HG02759 (cell line): ENCODE measurements at regions not wholly inside any gene's neighbourhood (a gene's known extent, or its start where the extent isn't known, plus 50 kb on each side); places are given as distances from the start of the nearest gene placed in this dataset.
"Not testable (repeated sequence)": the region's sequence is repeated elsewhere in the genome, so short reads cannot be mapped to it uniquely, and the experiment has no call there.

ENCODE experiments used
- ATAC-seq: cut with Tn5 transposase; IDR thresholded peaks from one replicate; pipeline ENCODE4 v1.9.1; 2021; ENCODE audit warnings: mild to moderate bottlenecking, moderate library complexity; ENCODE audit not compliant: unreplicated experiment

DNA sequence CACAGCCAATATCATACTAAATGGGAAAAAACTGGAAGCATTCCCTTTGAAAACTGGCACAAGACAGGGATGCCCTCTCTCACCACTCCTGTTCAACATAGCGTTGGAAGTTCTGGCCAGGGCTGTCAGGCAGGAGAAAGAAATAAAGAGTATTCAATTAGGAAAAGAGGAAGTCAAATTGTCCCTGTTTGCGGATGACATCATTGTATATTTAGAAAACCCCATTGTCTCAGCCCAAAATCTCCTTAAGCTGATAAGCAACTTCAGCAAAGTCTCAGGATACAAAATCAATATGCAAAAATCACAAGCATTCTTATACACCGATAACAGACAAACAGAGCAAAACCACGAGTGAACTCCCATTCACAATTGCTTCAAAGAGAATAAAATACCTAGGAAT, 283.4 kb downstream of the TSN start:
- not testable (repeated sequence) for ATAC-seq

DNA sequence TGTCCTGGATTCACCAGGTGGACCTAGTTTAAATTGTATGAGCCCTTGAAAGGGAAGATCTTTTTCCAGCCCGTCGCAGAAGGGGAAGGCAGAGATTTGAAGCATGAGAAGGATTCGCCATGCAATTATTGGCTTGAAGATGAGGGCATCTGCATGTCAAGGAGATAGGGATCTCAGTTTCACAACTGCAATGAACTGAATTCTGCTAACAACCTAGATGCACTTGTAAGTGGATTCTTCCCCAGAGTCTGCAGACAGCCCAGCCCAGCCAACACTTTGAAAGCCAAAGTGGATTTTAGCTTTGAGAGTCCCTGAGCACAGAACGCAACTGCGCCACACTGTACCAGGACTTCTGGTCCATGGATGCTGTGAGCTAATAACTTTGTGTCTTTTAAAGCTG, 286.0 kb downstream of the TSN start:
- ATAC-seq = no peak

DNA sequence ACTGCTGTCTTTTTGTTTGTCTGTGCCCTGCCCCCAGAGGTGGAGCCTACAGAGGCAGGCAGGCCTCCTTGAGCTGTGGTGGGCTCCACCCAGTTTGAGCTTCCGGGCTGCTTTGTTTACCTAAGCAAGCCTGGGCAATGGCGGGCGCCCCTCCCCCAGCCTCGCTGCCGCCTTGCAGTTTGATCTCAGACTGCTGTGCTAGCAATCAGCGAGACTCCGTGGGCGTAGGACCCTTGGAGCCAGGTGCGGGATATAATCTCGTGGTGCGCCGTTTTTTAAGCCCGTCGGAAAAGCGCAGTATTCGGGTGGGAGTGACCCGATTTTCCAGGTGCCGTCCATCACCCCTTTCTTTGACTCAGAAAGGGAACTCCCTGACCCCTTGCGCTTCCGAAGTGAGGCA, 296.2 kb downstream of the TSN start:
- ATAC-seq = not testable (repeated sequence)

DNA sequence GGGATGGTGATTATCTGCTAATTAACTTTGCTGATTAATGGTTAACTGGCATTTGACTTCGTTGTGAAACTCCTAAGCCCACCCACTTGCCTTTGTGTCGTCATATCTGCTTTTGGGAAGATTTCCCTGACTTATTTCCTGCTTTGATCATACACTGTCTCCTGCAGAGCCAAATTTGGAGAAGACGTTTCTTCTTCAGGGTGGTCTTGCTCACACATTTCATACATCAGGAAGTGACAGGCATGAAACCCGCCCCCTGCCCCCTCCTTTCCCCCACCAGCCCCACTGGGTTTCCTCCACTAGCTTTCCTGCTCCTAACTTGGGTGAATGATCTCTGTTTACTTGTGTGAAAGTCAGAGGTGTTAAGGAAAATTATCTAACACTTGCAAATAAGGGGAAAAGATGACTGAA, 300.1 kb downstream of the TSN start:
- ATAC-seq = no peak

DNA sequence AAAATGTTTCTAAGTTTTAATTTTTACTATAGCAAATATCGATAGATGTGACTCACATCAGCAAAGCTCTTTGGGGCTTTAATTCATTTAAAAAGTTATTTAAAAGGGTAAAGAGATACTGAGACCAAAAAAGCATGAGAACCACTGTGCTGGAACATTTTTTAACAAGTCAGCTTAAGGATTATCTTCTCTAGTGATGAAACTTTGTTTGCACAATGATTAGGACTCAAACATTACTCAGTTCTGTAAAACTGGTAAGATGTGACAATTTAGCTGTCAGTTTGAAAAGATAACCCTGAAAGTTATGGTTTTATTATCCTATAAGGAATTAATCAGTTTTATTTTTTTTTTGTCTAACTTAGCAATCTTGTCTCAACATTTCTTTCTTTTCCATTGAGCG, 301.4 kb downstream of the TSN start:
- ATAC-seq = no peak

DNA sequence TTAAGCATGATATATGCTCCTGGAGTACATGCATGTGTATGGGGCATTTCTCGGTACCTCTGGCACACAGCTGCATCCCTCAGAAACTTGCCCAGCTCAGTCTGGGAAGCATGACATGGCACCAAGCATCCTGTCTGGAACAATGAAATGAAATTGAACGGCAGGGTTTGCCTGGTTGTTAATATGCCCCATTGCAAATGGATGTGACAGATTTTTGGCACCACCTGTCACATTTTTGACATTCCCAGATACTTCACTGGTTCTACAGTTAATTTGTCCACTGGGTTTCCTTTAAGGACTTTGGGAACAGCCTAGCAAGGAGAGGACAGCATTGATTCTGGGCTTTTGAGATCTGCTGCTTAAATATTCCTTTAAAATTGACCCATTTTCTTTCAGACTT, 305.8 kb downstream of the TSN start:
- no peak for ATAC-seq

DNA sequence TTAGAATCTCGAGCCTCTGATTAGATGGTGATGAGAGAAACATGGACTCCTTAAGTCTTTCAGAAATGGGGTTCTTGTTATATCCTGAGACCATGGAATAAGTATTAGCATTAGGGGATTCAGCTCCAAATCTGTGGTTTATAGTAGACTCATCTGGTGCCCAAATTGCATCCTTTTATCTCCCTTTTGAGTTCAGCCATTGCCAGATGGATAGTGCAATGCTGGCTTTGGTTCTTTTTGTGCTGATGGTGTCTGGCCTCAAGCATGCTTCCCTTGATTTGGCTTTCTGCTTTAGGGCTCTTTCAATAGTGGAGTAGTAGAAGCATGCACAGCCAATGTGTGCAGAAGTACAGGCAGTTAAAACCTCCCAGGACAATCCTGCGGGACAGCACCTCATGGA, 306.4 kb downstream of the TSN start:
- no peak for ATAC-seq

DNA sequence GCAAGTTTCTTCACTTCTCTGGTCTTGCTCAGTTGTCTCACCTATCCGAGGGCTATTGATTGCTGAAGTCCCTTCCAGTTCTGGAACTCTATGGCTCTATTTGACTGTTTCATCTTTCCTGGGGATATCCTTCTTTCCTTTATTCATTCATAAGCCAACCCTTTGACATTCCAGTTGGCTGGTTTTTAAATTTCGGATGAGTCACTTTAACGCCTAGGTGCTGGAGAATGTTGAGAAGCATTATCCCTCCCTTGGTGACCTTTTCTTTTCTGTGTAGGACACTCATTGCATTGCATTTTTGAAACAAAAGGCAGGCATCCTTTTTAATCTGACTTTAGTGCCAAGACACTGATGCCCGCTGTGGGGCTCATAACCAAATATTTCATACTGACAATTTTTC, 307.1 kb downstream of the TSN start:
- ATAC-seq = no peak

DNA sequence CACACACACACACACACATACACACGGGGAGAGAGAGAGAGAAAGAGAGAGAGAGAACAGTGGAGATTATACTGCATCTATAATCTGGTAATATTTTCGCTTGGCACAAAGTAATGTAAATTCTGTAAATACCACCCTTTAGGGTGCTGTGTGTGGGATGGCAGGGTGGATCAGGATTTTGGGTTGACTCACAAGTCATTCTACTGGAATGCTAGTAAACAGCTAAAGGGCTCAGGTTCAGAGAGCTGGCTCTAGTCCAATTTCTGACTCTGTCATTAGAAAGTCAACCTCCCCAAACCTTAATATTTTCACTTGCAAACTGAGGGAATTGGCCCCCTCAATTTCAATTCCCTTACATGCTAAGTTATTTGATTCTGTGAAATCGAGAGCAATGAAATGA, 308.3 kb downstream of the TSN start:
- no peak for ATAC-seq

DNA sequence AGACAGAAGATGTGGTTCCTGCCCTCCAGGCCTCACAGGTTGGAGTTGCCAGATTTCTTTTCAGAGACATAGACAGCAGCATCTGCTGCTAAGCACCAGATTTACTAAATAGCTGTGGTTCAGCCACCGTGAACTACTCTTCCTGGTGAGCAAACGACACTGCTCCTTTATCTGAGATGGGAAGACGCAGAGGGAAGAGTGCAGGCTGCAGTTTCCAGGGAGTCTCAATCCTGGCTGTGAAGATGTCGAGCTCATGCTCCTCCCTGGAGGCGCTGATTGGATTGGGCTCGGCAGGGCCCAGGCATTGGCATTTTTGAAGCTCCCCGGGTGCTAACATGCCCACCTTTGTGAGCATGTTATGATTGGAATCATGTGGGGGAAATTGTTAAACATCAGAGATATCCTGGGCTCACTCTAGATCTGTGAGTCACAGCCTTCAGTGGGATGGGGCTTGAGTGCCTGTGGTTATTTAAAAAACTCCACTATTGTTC, 314.8 kb downstream of the TSN start:
- ATAC-seq = no peak

DNA sequence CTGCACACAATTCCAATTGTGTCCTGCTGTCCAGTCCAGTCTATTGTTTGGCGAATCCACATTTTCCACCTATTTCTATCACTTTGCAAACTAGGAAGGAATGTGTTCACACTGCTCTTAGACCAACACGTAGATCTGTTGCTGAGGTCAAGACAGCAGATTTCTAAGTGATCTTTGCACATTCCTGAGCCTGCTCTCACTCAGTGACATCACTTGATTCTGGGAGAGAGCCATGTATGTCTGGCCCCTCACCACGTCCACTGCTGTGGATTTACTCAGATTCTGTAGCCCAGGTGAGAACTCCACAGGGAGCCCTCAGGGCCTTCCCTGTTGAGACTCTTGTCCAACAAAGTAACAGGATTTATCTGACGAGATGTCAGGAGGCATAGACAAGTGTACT, 317.2 kb downstream of the TSN start:
- no peak for ATAC-seq

DNA sequence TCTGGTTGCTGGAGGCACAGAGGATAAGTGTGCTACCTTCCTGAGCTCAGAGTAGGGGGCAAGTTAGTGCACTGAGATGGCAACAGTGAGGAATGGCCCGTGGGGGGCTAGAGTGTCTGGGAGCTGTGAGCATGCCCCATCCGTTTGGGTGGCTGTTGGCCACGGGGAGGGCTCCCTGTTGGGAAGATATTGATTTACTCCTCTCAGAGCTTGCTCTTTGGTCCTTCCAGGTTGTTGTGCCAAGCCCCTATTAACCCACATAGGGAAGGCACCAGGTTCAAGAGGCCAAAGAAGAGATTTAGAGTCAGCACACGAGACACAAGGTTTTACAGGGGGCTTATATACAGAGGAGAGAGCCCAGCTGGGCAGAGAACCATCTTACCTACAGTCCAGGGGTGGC, 318.8 kb downstream of the TSN start:
- ATAC-seq = no peak

DNA sequence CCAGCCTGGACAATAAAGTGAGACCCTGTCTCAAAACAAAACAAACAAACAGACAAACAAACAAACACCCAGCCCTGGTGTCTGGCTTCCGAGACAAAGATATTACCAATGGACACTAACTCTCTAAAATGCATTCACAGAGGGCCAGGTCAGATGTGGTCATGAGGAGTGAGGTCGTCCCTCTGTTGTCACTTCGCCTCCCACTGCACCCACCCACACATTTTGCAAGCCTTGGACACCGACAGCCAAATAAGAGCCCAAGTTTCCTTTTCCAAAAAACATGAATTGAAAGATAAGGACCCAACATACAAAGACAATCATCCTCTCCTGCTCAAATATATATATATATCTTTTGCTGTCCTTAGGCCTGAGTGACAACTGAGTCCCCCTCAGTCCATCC, 319.9 kb downstream of the TSN start:
- ATAC-seq = no peak

DNA sequence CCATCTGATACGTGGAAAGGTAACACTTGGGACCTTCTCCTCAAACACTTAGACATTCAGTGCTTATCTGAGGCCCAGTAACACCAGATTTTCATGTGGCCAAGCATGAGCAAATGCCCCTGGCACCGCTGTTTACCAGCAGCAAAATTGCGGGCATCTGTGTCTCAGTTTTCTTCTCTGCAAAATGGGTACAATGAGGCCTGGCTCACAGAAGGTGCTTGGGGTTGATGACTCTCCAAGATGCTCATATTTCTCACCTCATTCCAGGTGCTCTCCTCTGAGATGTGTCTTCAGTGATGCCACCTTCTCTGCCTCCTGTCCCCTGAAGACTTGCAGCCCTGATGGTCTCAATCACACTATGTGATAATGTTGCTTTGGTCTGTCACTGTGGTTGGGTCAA, 321.7 kb downstream of the TSN start:
- ATAC-seq = no peak

DNA sequence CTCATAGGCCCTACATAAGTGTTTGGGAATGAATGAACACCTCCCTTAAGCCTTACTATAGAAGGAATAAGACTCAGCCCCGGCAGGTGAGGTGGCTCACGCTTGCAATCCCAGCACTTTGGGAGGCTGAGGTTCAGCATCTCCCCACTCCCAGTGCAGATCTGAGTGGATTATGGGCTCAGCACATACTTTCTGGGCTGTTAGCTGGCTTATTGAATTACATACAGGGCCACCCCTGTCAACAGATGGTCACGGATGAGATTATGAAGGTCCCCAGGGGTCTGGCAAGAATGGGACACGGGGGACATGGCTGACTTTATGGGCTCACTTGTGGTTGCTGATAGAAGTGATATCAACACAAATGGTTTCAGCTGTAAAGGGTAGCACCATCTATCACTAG, 322.3 kb downstream of the TSN start:
- no peak for ATAC-seq

DNA sequence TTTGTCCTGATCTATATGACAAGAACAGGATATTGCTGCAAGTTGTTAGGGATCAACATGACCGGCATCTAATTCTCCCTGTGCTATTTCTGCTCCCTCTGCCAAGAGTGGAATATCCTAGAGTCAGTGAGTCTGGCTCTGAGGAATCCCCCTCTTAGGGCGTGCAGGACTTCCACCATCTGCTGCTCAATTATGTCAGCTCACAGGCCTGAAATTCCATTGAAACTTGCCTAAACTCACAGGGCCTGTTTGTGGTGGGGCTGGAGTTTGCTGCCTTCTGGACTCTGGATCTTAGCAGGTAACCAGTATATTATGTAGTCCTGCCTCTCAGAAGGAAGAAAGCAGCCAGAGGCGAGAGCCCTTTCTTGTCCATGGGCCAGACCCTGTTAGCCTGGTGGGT, 323.0 kb downstream of the TSN start:
- no peak for ATAC-seq

DNA sequence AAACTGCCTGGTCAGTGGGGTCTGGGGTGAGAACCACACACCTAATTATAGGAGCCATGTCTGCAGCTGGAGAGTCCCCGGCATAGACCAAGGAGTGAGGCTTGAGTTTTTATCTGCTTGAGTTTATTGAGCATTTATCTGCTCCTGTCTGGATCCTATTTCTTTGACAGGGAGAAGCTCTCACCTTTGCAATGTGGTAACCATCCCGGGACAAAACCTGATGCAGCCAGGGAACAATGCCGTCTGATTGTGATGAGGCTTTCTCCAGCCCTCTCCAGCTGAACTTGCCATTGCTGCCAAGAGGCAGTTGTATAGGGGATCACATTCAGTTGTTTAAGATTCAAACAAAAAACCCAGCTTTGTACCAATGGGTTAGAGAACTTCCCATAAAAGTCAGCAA, 324.4 kb downstream of the TSN start:
- no peak for ATAC-seq

DNA sequence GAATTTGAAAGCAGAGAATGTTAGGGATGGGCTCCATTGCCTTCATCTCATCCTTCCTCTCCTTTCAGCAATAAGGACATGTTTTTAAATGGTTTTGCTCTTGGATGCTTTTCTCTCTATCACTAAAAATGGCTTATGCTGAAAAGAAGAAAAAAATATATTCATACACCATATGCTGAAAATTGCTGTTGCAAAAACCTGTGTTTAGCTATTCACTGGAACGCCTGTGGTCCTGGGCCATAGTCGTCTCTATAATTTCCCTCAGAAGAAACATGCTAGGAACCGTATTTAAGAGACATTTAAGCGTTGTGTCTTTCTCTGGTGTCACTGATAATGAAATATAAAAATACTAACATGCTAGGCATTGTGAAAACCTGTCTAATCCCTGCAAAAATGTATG, 324.9 kb downstream of the TSN start:
- ATAC-seq = no peak

DNA sequence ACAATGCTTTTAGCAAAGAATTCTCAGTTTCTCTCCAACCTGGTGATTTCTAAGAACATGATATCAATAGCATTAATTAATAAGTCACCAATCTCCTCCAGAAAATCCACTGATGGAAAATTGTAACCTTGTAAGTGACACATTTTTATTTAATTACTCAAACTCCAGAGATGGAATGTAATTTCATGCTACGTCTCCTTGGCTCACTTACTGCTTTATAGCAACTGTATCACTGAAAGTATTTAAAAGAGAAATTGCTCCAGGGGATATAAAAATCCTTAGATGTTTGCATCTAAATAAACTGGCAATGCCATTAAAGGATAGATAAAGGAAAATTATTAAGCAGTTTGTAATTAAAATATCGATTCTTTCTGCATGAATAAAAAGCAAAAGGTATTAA, 325.4 kb downstream of the TSN start:
- no peak for ATAC-seq

DNA sequence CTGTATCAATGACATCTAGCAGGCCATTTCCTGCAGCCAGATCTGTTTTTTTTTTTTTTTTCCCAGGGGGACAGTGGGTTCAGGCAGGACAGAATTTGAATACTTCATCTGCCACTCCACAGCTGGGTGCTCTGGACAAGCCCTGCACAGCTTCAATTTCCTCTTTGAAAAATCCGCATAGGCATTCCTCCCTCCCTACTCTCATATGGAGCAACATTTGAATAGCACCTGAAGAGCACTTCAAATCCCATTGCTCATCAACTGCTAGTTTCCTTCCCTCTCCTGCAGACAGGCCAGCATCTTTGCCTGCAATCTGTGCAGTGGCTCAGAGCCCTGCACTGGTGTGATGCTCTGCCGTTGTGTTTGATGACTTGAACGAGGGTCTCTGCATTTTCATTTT, 326.3 kb downstream of the TSN start:
- no peak for ATAC-seq

DNA sequence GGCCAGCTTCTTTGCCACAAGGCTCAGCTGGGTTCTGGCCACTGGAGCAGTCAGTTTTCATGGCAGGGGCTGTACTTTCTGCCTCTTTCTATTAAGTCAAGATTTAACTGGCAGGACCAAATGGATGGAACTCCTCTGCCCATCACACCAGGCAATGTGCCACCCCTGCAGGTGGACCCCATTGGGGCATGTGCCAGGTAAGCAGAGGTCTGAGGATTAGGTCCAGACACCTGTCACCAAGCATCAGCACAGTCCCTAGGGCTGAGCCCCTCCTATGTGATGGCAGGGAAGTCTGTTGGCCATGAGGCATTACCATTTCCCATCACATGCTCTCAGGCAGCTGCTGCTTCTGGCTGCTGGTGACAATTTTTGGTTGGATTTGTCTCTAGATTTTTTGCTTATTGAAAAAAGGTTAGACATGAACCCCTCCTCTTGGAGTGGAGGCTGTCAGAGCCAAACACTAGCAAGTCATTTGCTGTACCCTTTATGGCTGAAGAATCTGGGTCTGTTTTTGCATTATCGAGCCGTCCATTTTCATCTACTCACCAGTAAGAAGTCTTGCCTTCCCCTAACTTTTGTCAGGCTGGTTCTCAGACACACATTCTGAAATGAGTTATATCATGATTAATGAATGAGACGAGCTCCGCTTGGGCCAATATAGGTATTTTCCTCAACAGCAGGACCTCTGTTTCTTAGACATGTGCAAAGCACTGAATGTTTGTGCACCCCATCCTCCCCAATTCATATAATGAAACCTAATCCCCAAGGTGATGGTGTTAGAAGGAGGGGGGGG, 328.0 kb downstream of the TSN start:
- no peak for ATAC-seq

DNA sequence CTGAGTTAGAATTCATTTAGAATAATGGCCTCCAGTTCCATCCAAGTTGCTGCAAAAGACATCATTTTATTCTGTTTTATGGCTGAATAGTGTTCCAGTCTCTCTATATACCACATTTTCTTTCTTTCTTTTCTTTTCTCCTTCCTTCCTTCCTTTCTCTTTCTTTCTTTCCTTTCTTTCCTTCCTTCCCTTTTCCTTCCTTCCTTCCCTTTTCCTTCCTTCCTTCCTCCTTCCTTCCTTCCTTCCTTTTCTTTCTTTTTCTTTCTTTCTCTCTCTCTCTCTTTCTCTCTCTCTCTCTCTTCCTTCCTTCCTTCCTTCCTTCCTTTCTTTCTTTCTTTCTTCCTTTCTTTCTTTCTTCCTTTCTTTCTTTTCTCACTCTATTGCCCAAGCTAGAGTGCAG, 330.2 kb downstream of the TSN start:
- ATAC-seq = not testable (repeated sequence)

DNA sequence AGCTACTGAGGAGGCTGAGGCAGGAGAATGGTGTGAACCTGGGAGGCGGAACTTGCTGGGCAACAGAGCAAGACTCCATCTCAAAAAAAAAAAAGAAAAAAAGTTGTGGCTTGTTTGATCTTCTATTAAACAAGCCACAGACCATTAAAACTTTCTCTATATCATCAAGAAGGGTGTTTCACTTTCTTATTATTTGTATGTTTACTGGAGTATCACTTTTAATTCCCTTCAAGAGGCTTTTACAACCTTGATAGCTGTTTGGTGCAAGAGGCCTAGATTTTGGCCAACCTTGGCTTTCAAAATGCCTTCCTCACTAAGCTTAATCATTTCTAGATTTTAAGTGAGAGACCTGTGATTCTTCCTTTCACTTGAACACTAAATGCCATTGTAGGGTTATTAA, 339.1 kb downstream of the TSN start:
- no peak for ATAC-seq
